NB4 (cell line): ENCODE measurements at regions not wholly inside any gene's neighbourhood (a gene's known extent, or its start where the extent isn't known, plus 50 kb on each side); places are given as distances from the start of the nearest gene placed in this dataset.
"Not testable (repeated sequence)": the region's sequence is repeated elsewhere in the genome, so short reads cannot be mapped to it uniquely, and the experiment has no call there.

ENCODE experiments used
- DNase-seq: peaks from one replicate; pipeline ENCODE4 v3.0.0; 2010; ENCODE audit warnings: low read depth
- H3K4me3 ChIP-seq: one replicate; pipeline ENCODE4 v1.5.1; 2011; ENCODE audit warnings: mild to moderate bottlenecking, low read depth, low read length, moderate library complexity
- CTCF ChIP-seq: IDR thresholded peaks from one replicate; pipeline ENCODE4 v1.5.1; 2012; ENCODE audit warnings: low read depth, low read length
- MAX ChIP-seq: IDR thresholded peaks from 2 replicates; pipeline ENCODE4 v1.6.1; 2011; ENCODE audit warnings: low read depth, low read length
- MYC ChIP-seq: IDR thresholded peaks from 2 replicates; pipeline ENCODE4 v1.6.1; 2011; ENCODE audit warnings: low read depth, low read length
- POLR2A ChIP-seq: IDR thresholded peaks from 2 replicates; pipeline ENCODE4 v1.6.1; 2011; ENCODE audit warnings: mild to moderate bottlenecking; ENCODE audit not compliant: insufficient read length; ENCODE audit errors: extremely low read depth

GRCh38 chr5:60458666-60459065 is 241.3 kb downstream of the DEPDC1B start:
- no peak for DNase-seq
- TF ChIP-seq MYC = no peak
- TF ChIP-seq MAX = no peak
- no peak for TF ChIP-seq POLR2A
- no peak for TF ChIP-seq CTCF
- no peak overlapping the region for H3K4me3 ChIP-seq

GRCh38 chr5:60457233-60457632 is 242.7 kb downstream of the DEPDC1B start:
- DNase-seq = no peak
- H3K4me3 ChIP-seq = no peak overlapping the region
- no peak for TF ChIP-seq CTCF
- no peak for TF ChIP-seq POLR2A
- no peak for TF ChIP-seq MYC
- TF ChIP-seq MAX = no peak

GRCh38 chr5:60455589-60455988 is 244.4 kb downstream of the DEPDC1B start:
- no peak for DNase-seq
- no peak for TF ChIP-seq MYC
- TF ChIP-seq MAX = no peak
- no peak overlapping the region for H3K4me3 ChIP-seq

GRCh38 chr5:60454277-60454676 is 245.7 kb downstream of the DEPDC1B start:
- not testable (repeated sequence) for DNase-seq, H3K4me3 ChIP-seq

- no peak for DNase-seq
- no peak overlapping the region for H3K4me3 ChIP-seq
- TF ChIP-seq MAX (no peak), MYC (no peak)
Measured at GRCh38 chr5:60453186-60453976, 246.6 kb downstream of the DEPDC1B start.

- no peak for DNase-seq
- no peak overlapping the region for H3K4me3 ChIP-seq
- TF ChIP-seq CTCF = no peak
- no peak for TF ChIP-seq POLR2A
Measured at GRCh38 chr5:60448600-60448999, 251.4 kb downstream of the DEPDC1B start.

GRCh38 chr5:60447488-60447920 is 252.5 kb downstream of the DEPDC1B start:
- H3K4me3 ChIP-seq = no peak overlapping the region
- no peak for DNase-seq
- TF ChIP-seq MYC = no peak

- DNase-seq = no peak
- TF ChIP-seq CTCF (no peak), MAX (no peak), MYC (no peak), POLR2A (no peak)
- H3K4me3 ChIP-seq = no peak overlapping the region
Measured at GRCh38 chr5:60446917-60447316, 253.0 kb downstream of the DEPDC1B start.
